CD4-positive, alpha-beta T cell (primary cell): ENCODE measurements at regions not wholly inside any gene's neighbourhood (a gene's known extent, or its start where the extent isn't known, plus 50 kb on each side); places are given as distances from the start of the nearest gene placed in this dataset.

ENCODE experiments used
- ATAC-seq: fragments of 200-7000 bp; cut with Tn5 transposase; one replicate; pipeline ENCODE4 v1.10.0; 2022; ENCODE audit warnings: mild to moderate bottlenecking; ENCODE audit not compliant: poor library complexity
- CTCF ChIA-PET: fragments of 350-600 bp; sonication (Branson Sonifier 250); formaldehyde crosslinking; loops from one replicate; lab custom pipeline; 2021; ENCODE audit warnings: antibody characterized with exemption, inconsistent platforms; lab: Charles Lee
- POLR2A ChIA-PET: fragments of 350-600 bp; sonication (Branson Sonifier 250); formaldehyde crosslinking; loops from one replicate; lab custom pipeline; 2021; ENCODE audit warnings: antibody characterized with exemption, inconsistent platforms; lab: Charles Lee
- DNase-seq, 14 experiments: peaks; one replicate each; pipeline ENCODE4 v3.0.0-alpha.2; 2013 to 2020; ENCODE audit warnings: mixed read lengths in 2 of 14
- H3K27ac ChIP-seq, 2 donors: one replicate each; pipeline versions ENCODE4 v1.5.1 to v1.7.0; 2013; ENCODE audit warnings: low read length in 2 of 2, low read depth in 1 of 2, mild to moderate bottlenecking in 1 of 2
- H3K27me3 ChIP-seq, 2 experiments: 1 replicate in 1 of 2; 2 replicates in 1 of 2; pipeline versions ENCODE4 v1.6.1 to v1.7.0; 2013; ENCODE audit warnings: low read length in 2 of 2, control low read depth in 1 of 2, mild to moderate bottlenecking in 1 of 2, moderate library complexity in 1 of 2; ENCODE audit not compliant: insufficient read depth in 2 of 2, control insufficient read depth in 1 of 2
- H3K36me3 ChIP-seq: one replicate; pipeline ENCODE4 v1.6.1; 2013; ENCODE audit warnings: low read length, control low read depth; ENCODE audit not compliant: insufficient read depth
- H3K4me1 ChIP-seq: one replicate; pipeline ENCODE4 v1.6.1; 2013; ENCODE audit warnings: low read length, control low read depth; ENCODE audit not compliant: insufficient read depth
- H3K4me3 ChIP-seq: one replicate; pipeline ENCODE4 v1.5.1; 2013; ENCODE audit warnings: mild to moderate bottlenecking, low read length, moderate library complexity
- H3K9me3 ChIP-seq, 2 experiments: 1 replicate in 1 of 2; 2 replicates in 1 of 2; pipeline versions ENCODE4 v1.6.1 to v1.7.0; 2013; ENCODE audit warnings: low read length in 2 of 2, mild to moderate bottlenecking in 2 of 2, control low read depth in 1 of 2, moderate library complexity in 1 of 2; ENCODE audit not compliant: control insufficient read depth in 1 of 2, insufficient read depth in 1 of 2
- H3K27ac Mint-ChIP-seq: one replicate; pipeline ENCODE4 v1.8.0; 2020; ENCODE audit warnings: mixed read lengths
- H3K27me3 Mint-ChIP-seq: one replicate; pipeline ENCODE4 v1.8.0; 2021; ENCODE audit warnings: mixed read lengths
- H3K36me3 Mint-ChIP-seq: one replicate; pipeline ENCODE4 v1.8.0; 2021; ENCODE audit warnings: low read depth, mixed read lengths
- H3K4me1 Mint-ChIP-seq: one replicate; pipeline ENCODE4 v1.8.0; 2021; ENCODE audit warnings: low read depth, mixed read lengths
- H3K4me3 Mint-ChIP-seq: one replicate; pipeline ENCODE4 v1.8.0; 2020; ENCODE audit warnings: mild to moderate bottlenecking, mixed read lengths
- H3K9me3 Mint-ChIP-seq: one replicate; pipeline ENCODE4 v1.8.0; 2020; ENCODE audit warnings: mixed read lengths
- CTCF ChIP-seq: fragments of 200-600 bp; IDR thresholded peaks from one replicate; pipeline ENCODE4 v1.8.0; 2022; ENCODE audit warnings: antibody characterized with exemption, mild to moderate bottlenecking
- intact Hi-C, 2 experiments: fragments of 100-400 bp; cut with DNase I in 1 of 2; cut with micrococcal nuclease in 1 of 2; formaldehyde crosslinking; loops; one replicate each; pipeline versions ENCODE4 v1.15.1 to v1.9.0; 2023 to 2025; cut with DNase I, micrococcal nuclease

- DNase-seq = no peak
- CTCF ChIA-PET = no interaction called here
- no peak overlapping the region for H3K4me3 ChIP-seq
- Mint-ChIP-seq H3K27ac (no peak overlapping the region), H3K9me3 (no peaks in the 10 kb centered on the region), H3K27me3 (no peaks in the 10 kb centered on the region), H3K36me3 (no peaks in the 10 kb centered on the region), H3K4me1 (no peaks in the 10 kb centered on the region), H3K4me3 (no peak overlapping the region)
- no peaks in the 10 kb centered on the region for H3K4me1 ChIP-seq
- intact Hi-C loops = no loop called here
- TF ChIP-seq CTCF = no peak
- no peaks in the 10 kb centered on the region for H3K27me3 ChIP-seq
- H3K36me3 ChIP-seq = no peaks in the 10 kb centered on the region
- ATAC-seq = no peak
- no peak overlapping the region for H3K27ac ChIP-seq
- no peaks in the 10 kb centered on the region for H3K9me3 ChIP-seq
- POLR2A ChIA-PET = no interaction called here
These were observed 256.1 kb upstream of the OBI1 start for GRCh38 chr13:78915015-78915414.

- no peaks in the 10 kb centered on the region for H3K4me1 ChIP-seq
- Mint-ChIP-seq H3K36me3 (no peaks in the 10 kb centered on the region), H3K4me3 (no peak overlapping the region), H3K27ac (no peak overlapping the region), H3K4me1 (no peaks in the 10 kb centered on the region), H3K9me3 (no peaks in the 10 kb centered on the region), H3K27me3 (no peaks in the 10 kb centered on the region)
- H3K9me3 ChIP-seq = no peaks in the 10 kb centered on the region
- no peaks in the 10 kb centered on the region for H3K36me3 ChIP-seq
- H3K4me3 ChIP-seq = no peak overlapping the region
- no peaks in the 10 kb centered on the region for H3K27me3 ChIP-seq
- TF ChIP-seq CTCF = no peak
- DNase-seq (no peak), ATAC-seq (no peak)
- no peak overlapping the region for H3K27ac ChIP-seq
- POLR2A ChIA-PET = no interaction called here
- intact Hi-C loops = no loop called here
- CTCF ChIA-PET = no interaction called here
These were observed 254.7 kb upstream of the OBI1 start for GRCh38 chr13:78913656-78914055.

- H3K27me3 ChIP-seq = no peaks in the 10 kb centered on the region
- Mint-ChIP-seq H3K4me3 (no peak overlapping the region), H3K9me3 (no peaks in the 10 kb centered on the region), H3K27ac (no peak overlapping the region), H3K4me1 (no peaks in the 10 kb centered on the region), H3K36me3 (no peaks in the 10 kb centered on the region), H3K27me3 (no peaks in the 10 kb centered on the region)
- no peaks in the 10 kb centered on the region for H3K9me3 ChIP-seq
- no peaks in the 10 kb centered on the region for H3K4me1 ChIP-seq
- H3K27ac ChIP-seq = no peak overlapping the region
- no peak overlapping the region for H3K4me3 ChIP-seq
- TF ChIP-seq CTCF = no peak
- no peak for ATAC-seq
- no peaks in the 10 kb centered on the region for H3K36me3 ChIP-seq
- intact Hi-C loops = no loop called here
- no peak for DNase-seq
- ChIA-PET CTCF (no interaction called here), POLR2A (no interaction called here)
These were observed 251.2 kb upstream of the OBI1 start for GRCh38 chr13:78910147-78910546.
